ENCODE measurements at regions not wholly inside any gene's neighbourhood (a gene's known extent, or its start where the extent isn't known, plus 50 kb on each side); places are given as distances from the start of the nearest gene placed in this dataset.
A peak's percentile ranks its signal among the peaks of the same experiment; 100 is the strongest.

GRCh38 chr11:122505304-122506006 is 150.1 kb upstream of the UBASH3B start:
- peaks cover 5% of the 10 kb centered on the region for H3K4me1 Mint-ChIP-seq
- H3K36me3 Mint-ChIP-seq: no peaks in the 10 kb centered on the region

DNA sequence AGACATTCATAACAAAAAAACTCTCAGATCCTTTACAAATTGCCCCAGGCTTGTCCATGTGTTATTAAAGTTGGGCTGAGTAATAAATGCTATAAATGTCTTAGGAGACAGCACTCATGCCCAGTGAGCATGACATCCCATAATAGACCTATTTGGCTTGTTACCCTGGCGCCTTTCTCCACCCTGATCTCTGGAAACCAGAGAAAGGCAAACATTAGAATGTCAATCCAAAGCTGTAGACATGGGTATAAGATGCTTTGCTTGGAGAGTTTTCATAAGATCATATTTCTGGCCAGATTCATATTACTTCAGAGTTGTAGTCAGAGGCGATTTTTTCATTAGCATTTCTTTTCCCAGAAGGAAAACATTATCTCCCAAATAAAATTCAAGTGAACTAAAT is 161.3 kb upstream of the UBASH3B start:
- no peak for DNase-seq (ENCODE audit: low spot score in 2 of 2)
- no peak overlapping the region for H3K27ac Mint-ChIP-seq
- H3K4me3 Mint-ChIP-seq: no peak overlapping the region

More at GRCh38 chr11:122505304-122506006, 150.1 kb upstream of the UBASH3B start:
- Mint-ChIP-seq H3K4me3 (no peak overlapping the region), H3K27ac (no peak overlapping the region), H3K9me3 (no peaks in the 10 kb centered on the region)
- DNase-seq (ENCODE audit: low spot score in 2 of 2) (peak; percentile 19 to 70), ATAC-seq (peak; percentile 78)

GRCh38 chr11:122491509-122491908 is 164.0 kb upstream of the UBASH3B start:
- DNase-seq (ENCODE audit: low spot score in 2 of 2): no peak
- Mint-ChIP-seq H3K4me3 (no peak overlapping the region), H3K4me1 (no peaks in the 10 kb centered on the region), H3K36me3 (no peaks in the 10 kb centered on the region), H3K27ac (no peak overlapping the region), H3K9me3 (no peaks in the 10 kb centered on the region)
- ATAC-seq: no peak

More for the DNA sequence above, 161.3 kb upstream of the UBASH3B start:
- Mint-ChIP-seq H3K9me3 (no peaks in the 10 kb centered on the region), H3K36me3 (no peaks in the 10 kb centered on the region), H3K4me1 (no peaks in the 10 kb centered on the region)
- no peak for ATAC-seq

- Mint-ChIP-seq H3K27ac (no peak overlapping the region), H3K4me1 (no peaks in the 10 kb centered on the region), H3K4me3 (no peak overlapping the region), H3K36me3 (no peaks in the 10 kb centered on the region), H3K9me3 (no peaks in the 10 kb centered on the region)
- DNase-seq (ENCODE audit: low spot score in 2 of 2): no peak
- ATAC-seq: no peak
Observed at GRCh38 chr11:122488892-122489706, 166.4 kb upstream of the UBASH3B start.

GRCh38 chr11:122487669-122488068 is 167.9 kb upstream of the UBASH3B start:
- H3K4me3 Mint-ChIP-seq: no peak overlapping the region
- ATAC-seq (no peak), DNase-seq (ENCODE audit: low spot score in 2 of 2) (no peak)
- H3K36me3 Mint-ChIP-seq: no peaks in the 10 kb centered on the region
- H3K9me3 Mint-ChIP-seq: peaks cover 13% of the 10 kb centered on the region
- H3K27ac Mint-ChIP-seq: no peak overlapping the region
- H3K4me1 Mint-ChIP-seq: no peaks in the 10 kb centered on the region

- Mint-ChIP-seq H3K4me1 (no peaks in the 10 kb centered on the region), H3K36me3 (no peaks in the 10 kb centered on the region), H3K27ac (no peak overlapping the region), H3K4me3 (no peak overlapping the region), H3K9me3 (peaks cover 15% of the 10 kb centered on the region)
- ATAC-seq: peak; percentile 21
- DNase-seq (ENCODE audit: low spot score in 2 of 2): no peak
Observed at GRCh38 chr11:122486793-122487495, 168.6 kb upstream of the UBASH3B start.

DNA sequence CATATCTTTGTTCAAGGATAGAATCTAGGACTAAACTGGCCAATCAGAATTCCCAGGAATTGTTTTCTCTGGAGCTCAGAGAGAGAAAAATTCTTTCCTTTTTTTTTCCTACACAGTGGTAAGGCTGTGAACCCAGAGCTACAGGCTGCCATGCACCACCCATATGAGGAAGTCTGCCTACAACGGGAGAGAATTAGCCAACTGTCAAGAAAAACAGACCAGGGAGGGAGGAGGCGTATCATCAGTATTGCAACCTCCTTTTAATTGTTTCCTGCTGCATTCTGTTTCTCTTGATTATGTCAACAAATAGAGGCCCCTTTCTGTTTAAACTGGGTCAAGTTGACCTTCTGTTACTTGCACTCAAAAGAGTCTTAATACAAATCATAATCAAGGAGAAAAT is 176.5 kb upstream of the UBASH3B start:
- peaks cover 21% of the 10 kb centered on the region for H3K9me3 Mint-ChIP-seq
- no peak overlapping the region for H3K27ac Mint-ChIP-seq
- DNase-seq (ENCODE audit: low spot score in 2 of 2): no peak
- no peaks in the 10 kb centered on the region for H3K4me1 Mint-ChIP-seq
- no peak overlapping the region for H3K4me3 Mint-ChIP-seq
- ATAC-seq: no peak
- no peaks in the 10 kb centered on the region for H3K36me3 Mint-ChIP-seq

DNA sequence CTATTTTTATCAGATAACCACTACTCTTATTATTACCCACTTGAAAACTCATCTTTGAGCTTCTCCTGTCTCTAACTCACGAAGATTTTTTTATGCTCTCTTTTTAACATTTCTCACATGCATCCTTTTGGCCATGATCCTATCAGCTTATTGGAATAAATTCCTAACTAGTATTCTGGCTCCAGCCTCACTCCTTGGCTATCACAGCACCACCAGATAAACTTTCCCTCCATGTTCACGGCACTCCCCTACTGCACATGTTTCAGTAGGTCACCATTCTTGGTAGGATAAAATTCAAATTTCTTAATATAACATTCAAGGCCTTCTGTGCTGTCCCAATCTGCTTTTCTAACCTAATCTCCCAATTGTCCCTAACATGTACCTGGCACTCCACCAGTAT is 186.6 kb upstream of the UBASH3B start:
- DNase-seq (ENCODE audit: low spot score in 2 of 2): no peak
- no peaks in the 10 kb centered on the region for H3K4me1 Mint-ChIP-seq
- no peak overlapping the region for H3K27ac Mint-ChIP-seq
- no peaks in the 10 kb centered on the region for H3K36me3 Mint-ChIP-seq
- no peak for ATAC-seq
- H3K9me3 Mint-ChIP-seq: no peaks in the 10 kb centered on the region
- no peak overlapping the region for H3K4me3 Mint-ChIP-seq

GRCh38 chr11:122463530-122463929 is 192.0 kb upstream of the UBASH3B start:
- Mint-ChIP-seq H3K27ac (no peak overlapping the region), H3K9me3 (peaks cover 2% of the 10 kb centered on the region), H3K36me3 (no peaks in the 10 kb centered on the region), H3K4me3 (no peak overlapping the region), H3K4me1 (no peaks in the 10 kb centered on the region)
- no peak for ATAC-seq
- no peak for DNase-seq (ENCODE audit: low spot score in 2 of 2)

GRCh38 chr11:122459064-122459463 is 196.5 kb upstream of the UBASH3B start:
- Mint-ChIP-seq H3K27ac (no peak overlapping the region), H3K9me3 (peaks cover 11% of the 10 kb centered on the region), H3K4me3 (no peak overlapping the region), H3K36me3 (no peaks in the 10 kb centered on the region), H3K4me1 (no peaks in the 10 kb centered on the region)
- DNase-seq (ENCODE audit: low spot score in 2 of 2) (no peak), ATAC-seq (no peak)

DNA sequence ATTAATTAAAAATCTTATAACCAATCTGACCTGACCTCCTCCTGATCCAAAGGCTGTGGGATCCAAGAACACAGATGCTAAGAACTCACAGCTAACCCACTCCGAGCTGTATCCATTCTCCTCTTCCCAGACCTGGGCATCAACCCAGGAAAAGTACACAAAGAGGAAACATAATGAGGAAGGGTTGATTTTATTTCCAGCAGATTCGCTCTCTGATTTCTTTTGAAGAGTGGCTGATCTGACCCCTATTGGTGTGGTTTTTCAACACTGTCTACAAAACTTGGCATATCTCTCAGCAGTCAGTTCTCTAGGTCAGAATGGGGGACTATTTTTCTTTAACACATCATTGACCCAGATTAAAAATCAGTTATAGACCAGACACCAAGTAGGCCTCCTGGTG is 201.9 kb upstream of the UBASH3B start:
- peaks cover 8% of the 10 kb centered on the region for H3K9me3 Mint-ChIP-seq
- no peaks in the 10 kb centered on the region for H3K4me1 Mint-ChIP-seq
- no peak overlapping the region for H3K4me3 Mint-ChIP-seq
- no peaks in the 10 kb centered on the region for H3K36me3 Mint-ChIP-seq
- no peak overlapping the region for H3K27ac Mint-ChIP-seq
- ATAC-seq (no peak), DNase-seq (ENCODE audit: low spot score in 2 of 2) (no peak)

DNA sequence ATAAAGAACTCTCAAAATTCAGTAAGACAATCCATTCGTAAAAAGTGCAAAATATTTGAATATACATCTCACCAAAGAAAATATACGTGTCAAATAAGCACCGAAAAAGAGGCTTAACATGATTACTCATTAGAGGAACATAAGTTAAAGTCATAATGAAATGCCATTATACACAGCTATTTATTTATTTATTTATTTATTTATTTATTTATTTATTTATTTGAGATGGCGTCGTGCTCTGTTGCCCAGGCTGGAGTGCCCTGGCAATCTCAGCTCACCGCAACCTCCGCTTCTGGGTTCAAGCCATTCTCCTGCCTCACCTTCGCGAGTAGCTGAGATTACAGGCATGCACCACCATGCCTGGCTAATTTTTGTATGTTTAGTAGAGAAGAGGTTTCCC is 203.6 kb upstream of the UBASH3B start:
- ATAC-seq (no peak), DNase-seq (ENCODE audit: low spot score in 2 of 2) (no peak)
- no peak overlapping the region for H3K4me3 Mint-ChIP-seq
- no peak overlapping the region for H3K27ac Mint-ChIP-seq
- no peaks in the 10 kb centered on the region for H3K4me1 Mint-ChIP-seq
- peaks cover 6% of the 10 kb centered on the region for H3K9me3 Mint-ChIP-seq
- H3K36me3 Mint-ChIP-seq: no peaks in the 10 kb centered on the region

GRCh38 chr11:122441666-122442035 is 213.9 kb upstream of the UBASH3B start:
- no peak overlapping the region for H3K27ac Mint-ChIP-seq
- H3K9me3 Mint-ChIP-seq: no peaks in the 10 kb centered on the region
- H3K4me1 Mint-ChIP-seq: no peaks in the 10 kb centered on the region
- no peak overlapping the region for H3K4me3 Mint-ChIP-seq
- DNase-seq (ENCODE audit: low spot score in 2 of 2) (no peak), ATAC-seq (no peak)
- no peaks in the 10 kb centered on the region for H3K36me3 Mint-ChIP-seq

GRCh38 chr11:122440811-122441665 is 214.5 kb upstream of the UBASH3B start:
- no peaks in the 10 kb centered on the region for H3K4me1 Mint-ChIP-seq
- no peaks in the 10 kb centered on the region for H3K9me3 Mint-ChIP-seq
- ATAC-seq: no peak
- H3K36me3 Mint-ChIP-seq: no peaks in the 10 kb centered on the region
- H3K4me3 Mint-ChIP-seq: no peak overlapping the region
- H3K27ac Mint-ChIP-seq: no peak overlapping the region
- DNase-seq (ENCODE audit: low spot score in 2 of 2): no peak
